ENCODE measurements at regions not wholly inside any gene's neighbourhood (a gene's known extent, or its start where the extent isn't known, plus 50 kb on each side); places are given as distances from the start of the nearest gene placed in this dataset.

DNA sequence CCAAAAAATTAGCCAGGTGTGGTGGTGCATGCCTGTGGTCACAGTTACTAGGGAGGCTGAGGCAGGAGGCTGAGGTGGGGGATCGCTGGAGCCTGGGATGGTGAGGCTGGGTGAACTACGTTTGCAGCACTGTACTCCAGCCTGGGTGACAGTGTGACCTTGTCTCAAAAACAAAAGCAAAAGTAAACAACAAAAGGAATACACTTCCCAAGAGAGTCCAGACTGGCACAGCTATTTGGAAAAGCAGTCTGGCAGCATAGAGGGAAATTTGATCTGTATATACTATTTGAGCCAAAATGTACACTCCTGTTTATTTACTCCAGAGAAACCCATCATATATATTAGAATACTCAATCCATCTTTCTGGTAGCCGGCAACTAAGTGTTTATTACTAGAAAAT lies 107.0 kb upstream of the HMCN1 start:
- BruUV-seq (replicated peaks): no TSS peak

More for the DNA sequence above, 107.0 kb upstream of the HMCN1 start:
- Histone ChIP-seq H3K9me1 (replicated peaks; ENCODE audit: control insufficient read depth, extremely low read depth, insufficient read depth, low read length) (no peaks in the 10 kb centered on the region), H3K4me2 (ENCODE audit: insufficient read depth, low read length) (no peak overlapping the region), H3K27me3 (ENCODE audit: control insufficient read depth in 2 of 2, insufficient read depth in 2 of 2, low read length in 2 of 2) (no peaks in the 10 kb centered on the region), H3K9me3 (replicated peaks; ENCODE audit: control insufficient read depth, insufficient read depth, low read length) (no peaks in the 10 kb centered on the region), H3K4me1 (ENCODE audit: control insufficient read depth, extremely low read depth, insufficient read depth, low read length) (no peaks in the 10 kb centered on the region), H2AFZ (ENCODE audit: low read depth, low read length) (no peak overlapping the region), H3K36me3 (ENCODE audit: control insufficient read depth in 2 of 2, extremely low read depth in 1 of 2, insufficient read depth in 2 of 2, low read length in 2 of 2) (no peaks in the 10 kb centered on the region), H3K27ac (ENCODE audit: insufficient read depth, low read depth, low read length) (no peak overlapping the region), H3K79me2 (ENCODE audit: control insufficient read depth, insufficient read depth, low read length) (no peaks in the 10 kb centered on the region), H3K9ac (replicated peaks; ENCODE audit: extremely low read depth, insufficient read depth, low read length) (no peak overlapping the region), H4K20me1 (replicated peaks; ENCODE audit: control insufficient read depth, extremely low read depth, insufficient read depth, low read length) (no peaks in the 10 kb centered on the region), H3K4me3 (replicated peaks in 1 of 3; ENCODE audit: insufficient read depth in 1 of 3, low read depth in 1 of 3, low read length in 3 of 3) (no peak overlapping the region)
- dilution Hi-C loops (cut with MboI; ENCODE audit: extremely low pct_ligation_motif_present, low sequenced_read_pairs) (no loop called here), intact Hi-C loops (cut with micrococcal nuclease) (no loop called here)
- TF ChIP-seq EZH2 (IDR thresholded peaks at IDR 0.05; ENCODE audit: borderline replicate concordance, low read depth, low read length, severe bottlenecking) (no peak), POLR2A (IDR thresholded peaks at IDR 0.05; ENCODE audit: low read depth, low read length) (no peak), POLR2AphosphoS5 (IDR thresholded peaks at IDR 0.05; ENCODE audit: insufficient read depth, low read depth, low read length) (no peak), MYC (IDR thresholded peaks at IDR 0.05; ENCODE audit: low read depth, low read length) (no peak), FOS (IDR thresholded peaks at IDR 0.05; ENCODE audit: borderline replicate concordance, insufficient read depth, low read length) (no peak), JUN (IDR thresholded peaks at IDR 0.05; ENCODE audit: borderline replicate concordance, insufficient read depth, insufficient read length, low read depth) (no peak), GATA2 (IDR thresholded peaks at IDR 0.05; ENCODE audit: insufficient read depth, insufficient read length, low read depth, low read length) (no peak)
- TF ChIP-seq, protein P1, sequence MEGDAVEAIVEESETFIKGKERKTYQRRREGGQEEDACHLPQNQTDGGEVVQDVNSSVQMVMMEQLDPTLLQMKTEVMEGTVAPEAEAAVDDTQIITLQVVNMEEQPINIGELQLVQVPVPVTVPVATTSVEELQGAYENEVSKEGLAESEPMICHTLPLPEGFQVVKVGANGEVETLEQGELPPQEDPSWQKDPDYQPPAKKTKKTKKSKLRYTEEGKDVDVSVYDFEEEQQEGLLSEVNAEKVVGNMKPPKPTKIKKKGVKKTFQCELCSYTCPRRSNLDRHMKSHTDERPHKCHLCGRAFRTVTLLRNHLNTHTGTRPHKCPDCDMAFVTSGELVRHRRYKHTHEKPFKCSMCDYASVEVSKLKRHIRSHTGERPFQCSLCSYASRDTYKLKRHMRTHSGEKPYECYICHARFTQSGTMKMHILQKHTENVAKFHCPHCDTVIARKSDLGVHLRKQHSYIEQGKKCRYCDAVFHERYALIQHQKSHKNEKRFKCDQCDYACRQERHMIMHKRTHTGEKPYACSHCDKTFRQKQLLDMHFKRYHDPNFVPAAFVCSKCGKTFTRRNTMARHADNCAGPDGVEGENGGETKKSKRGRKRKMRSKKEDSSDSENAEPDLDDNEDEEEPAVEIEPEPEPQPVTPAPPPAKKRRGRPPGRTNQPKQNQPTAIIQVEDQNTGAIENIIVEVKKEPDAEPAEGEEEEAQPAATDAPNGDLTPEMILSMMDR (IDR thresholded peaks at IDR 0.05; ENCODE audit: extremely low read depth in 1 of 2, insufficient read depth in 1 of 2, low read depth in 1 of 2, low read length in 2 of 2): no peak
- TF ChIP-seq, protein P2, sequence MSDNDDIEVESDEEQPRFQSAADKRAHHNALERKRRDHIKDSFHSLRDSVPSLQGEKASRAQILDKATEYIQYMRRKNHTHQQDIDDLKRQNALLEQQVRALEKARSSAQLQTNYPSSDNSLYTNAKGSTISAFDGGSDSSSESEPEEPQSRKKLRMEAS (IDR thresholded peaks at IDR 0.05; ENCODE audit: insufficient read depth, insufficient read length): no peak
- POLR2A ChIA-PET: no interaction called here
- no peak for FAIRE-seq
- DNase-seq (ENCODE audit: low read depth, low spot score): no peak
- CTCF ChIA-PET: no interaction called here

All from endothelial cell of umbilical vein (primary cell).